ENCODE measurements at regions not wholly inside any gene's neighbourhood (a gene's known extent, or its start where the extent isn't known, plus 50 kb on each side); places are given as distances from the start of the nearest gene placed in this dataset.

GRCh38 chr10:16259726-16260125, 177.1 kb upstream of the PTER start:
- H3K27me3 ChIP-seq (ENCODE audit: control insufficient read depth, insufficient read depth, low read length), result no peaks in the 10 kb centered on the region
- DNase-seq (ENCODE audit: low read depth, low spot score), result no peak
- TF ChIP-seq CTCF (IDR thresholded peaks at IDR 0.05; ENCODE audit: low read depth, low read length), result no peak
- H3K9me3 ChIP-seq (ENCODE audit: control insufficient read depth, insufficient read depth, low read length), result peaks cover 6% of the 10 kb centered on the region; the same call in 1 of the 2 replicates
- H3K27ac ChIP-seq (ENCODE audit: low read depth, low read length), result no peak overlapping the region
- CTCF ChIA-PET, result no interaction called here
- POLR2A ChIA-PET, result no interaction called here
- no peak overlapping the region for H3K4me3 ChIP-seq (ENCODE audit: low read depth, low read length)

DNA sequence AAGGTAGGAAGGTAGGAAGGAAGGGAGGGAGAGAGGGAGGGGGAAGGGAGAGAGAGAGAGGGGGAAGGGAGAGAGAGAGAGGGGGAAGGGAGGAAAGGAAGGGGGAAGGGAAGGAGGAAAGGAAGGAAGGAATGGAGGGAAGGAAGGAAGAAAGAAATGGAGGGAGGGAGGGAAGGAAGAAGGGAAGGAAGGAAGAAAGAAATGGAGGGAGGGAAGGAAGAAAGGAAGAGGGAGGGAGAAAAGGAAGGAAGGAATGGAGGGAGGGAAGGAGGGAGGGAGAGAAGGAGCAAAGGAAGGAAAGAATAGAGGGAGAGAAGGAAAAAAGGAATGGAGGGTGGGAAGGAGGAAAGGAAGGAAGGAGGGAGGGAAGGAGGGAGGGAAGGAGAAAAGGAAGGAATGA, 176.4 kb upstream of the PTER start:
- Histone ChIP-seq H3K9me3 (ENCODE audit: control insufficient read depth, insufficient read depth, low read length) (peaks cover 6% of the 10 kb centered on the region; the same call in 1 of the 2 replicates), H3K27me3 (ENCODE audit: control insufficient read depth, insufficient read depth, low read length) (no peaks in the 10 kb centered on the region), H3K27ac (ENCODE audit: low read depth, low read length) (no peak overlapping the region), H3K4me3 (ENCODE audit: low read depth, low read length) (no peak overlapping the region)
- TF ChIP-seq CTCF (IDR thresholded peaks at IDR 0.05; ENCODE audit: low read depth, low read length), result no peak
- ChIA-PET CTCF (no interaction called here), POLR2A (no interaction called here)
- no peak for DNase-seq (ENCODE audit: low read depth, low spot score)

DNA sequence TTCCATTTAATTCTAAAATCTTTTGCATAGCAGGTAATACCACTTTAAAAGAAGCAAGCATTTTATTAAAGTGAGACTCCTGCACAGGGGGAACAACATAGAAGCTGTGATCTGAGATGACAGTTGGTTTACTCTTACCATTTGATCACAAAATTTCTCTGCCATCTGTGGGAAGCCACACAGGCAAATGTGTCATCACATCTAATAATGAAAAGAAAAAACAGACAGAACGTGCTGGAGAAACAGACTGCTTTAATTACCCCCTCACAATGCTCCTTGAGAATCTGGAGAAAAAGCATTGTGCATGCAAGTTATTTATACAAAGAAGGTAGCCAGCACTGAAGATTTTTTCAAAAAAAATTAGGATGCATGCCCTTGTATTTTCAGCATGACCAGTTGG, 165.2 kb upstream of the PTER start:
- no peaks in the 10 kb centered on the region for H3K27me3 ChIP-seq (ENCODE audit: control insufficient read depth, insufficient read depth, low read length)
- CTCF ChIA-PET, result no interaction called here
- POLR2A ChIA-PET, result no interaction called here
- no peak overlapping the region for H3K4me3 ChIP-seq (ENCODE audit: low read depth, low read length)
- no peaks in the 10 kb centered on the region; the same call in 1 of the 2 replicates for H3K9me3 ChIP-seq (ENCODE audit: control insufficient read depth, insufficient read depth, low read length)
- no peak for DNase-seq (ENCODE audit: low read depth, low spot score)
- TF ChIP-seq CTCF (IDR thresholded peaks at IDR 0.05; ENCODE audit: low read depth, low read length), result no peak
- H3K27ac ChIP-seq (ENCODE audit: low read depth, low read length), result no peak overlapping the region

- no peak for DNase-seq (ENCODE audit: low read depth, low spot score)
- no peak overlapping the region for H3K27ac ChIP-seq (ENCODE audit: low read depth, low read length)
- POLR2A ChIA-PET, result no interaction called here
- CTCF ChIA-PET, result no interaction called here
- H3K4me3 ChIP-seq (ENCODE audit: low read depth, low read length), result no peak overlapping the region
- peaks cover 9% of the 10 kb centered on the region for H3K9me3 ChIP-seq (ENCODE audit: control insufficient read depth, insufficient read depth, low read length)
- no peak for TF ChIP-seq CTCF (IDR thresholded peaks at IDR 0.05; ENCODE audit: low read depth, low read length)
- no peaks in the 10 kb centered on the region for H3K27me3 ChIP-seq (ENCODE audit: control insufficient read depth, insufficient read depth, low read length)
Measured at GRCh38 chr10:16274911-16275310, 161.9 kb upstream of the PTER start.

GRCh38 chr10:16280595-16280994, 156.2 kb upstream of the PTER start:
- no peak for DNase-seq (ENCODE audit: low read depth, low spot score)
- Histone ChIP-seq H3K27ac (ENCODE audit: low read depth, low read length) (no peak overlapping the region), H3K9me3 (ENCODE audit: control insufficient read depth, insufficient read depth, low read length) (peaks cover 28% of the 10 kb centered on the region), H3K4me3 (ENCODE audit: low read depth, low read length) (no peak overlapping the region), H3K27me3 (ENCODE audit: control insufficient read depth, insufficient read depth, low read length) (no peaks in the 10 kb centered on the region)
- ChIA-PET POLR2A (no interaction called here), CTCF (no interaction called here)
- TF ChIP-seq CTCF (IDR thresholded peaks at IDR 0.05; ENCODE audit: low read depth, low read length), result no peak
